Amygdala (tissue), 56 donors: ENCODE measurements at regions not wholly inside any gene's neighbourhood (a gene's known extent, or its start where the extent isn't known, plus 50 kb on each side); places are given as distances from the start of the nearest gene placed in this dataset.
"Not testable (repeated sequence)": the region's sequence is repeated elsewhere in the genome, so short reads cannot be mapped to it uniquely, and the experiment has no call there.

Experiments used
- DNase-seq, 56 donors: peaks; one replicate each; lab custom pipeline; 2025; lab: John Stamatoyannopoulos, UW

DNA sequence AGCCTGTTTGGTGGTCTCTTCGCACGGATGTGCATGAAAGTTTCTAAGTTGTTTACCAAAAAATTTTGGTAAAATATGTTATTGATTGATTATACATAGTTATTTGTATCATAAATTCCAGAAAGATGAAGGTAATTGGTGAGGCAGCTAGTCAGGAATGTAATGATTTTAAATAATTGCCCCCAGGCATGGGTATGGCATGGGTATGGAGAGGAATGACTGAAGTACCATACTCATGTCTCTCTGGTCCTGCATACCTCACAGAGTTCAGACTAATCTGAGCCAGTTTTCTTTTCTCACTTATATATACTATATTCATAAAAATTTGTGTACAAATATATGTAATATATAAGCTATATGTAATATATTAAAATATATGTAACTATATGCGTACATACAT, 329.0 kb upstream of the TECRL start:
- DNase-seq = no peak

- DNase-seq = not testable (repeated sequence)
Measured at GRCh38 chr4:64737854-64738138, 328.5 kb upstream of the TECRL start.

DNA sequence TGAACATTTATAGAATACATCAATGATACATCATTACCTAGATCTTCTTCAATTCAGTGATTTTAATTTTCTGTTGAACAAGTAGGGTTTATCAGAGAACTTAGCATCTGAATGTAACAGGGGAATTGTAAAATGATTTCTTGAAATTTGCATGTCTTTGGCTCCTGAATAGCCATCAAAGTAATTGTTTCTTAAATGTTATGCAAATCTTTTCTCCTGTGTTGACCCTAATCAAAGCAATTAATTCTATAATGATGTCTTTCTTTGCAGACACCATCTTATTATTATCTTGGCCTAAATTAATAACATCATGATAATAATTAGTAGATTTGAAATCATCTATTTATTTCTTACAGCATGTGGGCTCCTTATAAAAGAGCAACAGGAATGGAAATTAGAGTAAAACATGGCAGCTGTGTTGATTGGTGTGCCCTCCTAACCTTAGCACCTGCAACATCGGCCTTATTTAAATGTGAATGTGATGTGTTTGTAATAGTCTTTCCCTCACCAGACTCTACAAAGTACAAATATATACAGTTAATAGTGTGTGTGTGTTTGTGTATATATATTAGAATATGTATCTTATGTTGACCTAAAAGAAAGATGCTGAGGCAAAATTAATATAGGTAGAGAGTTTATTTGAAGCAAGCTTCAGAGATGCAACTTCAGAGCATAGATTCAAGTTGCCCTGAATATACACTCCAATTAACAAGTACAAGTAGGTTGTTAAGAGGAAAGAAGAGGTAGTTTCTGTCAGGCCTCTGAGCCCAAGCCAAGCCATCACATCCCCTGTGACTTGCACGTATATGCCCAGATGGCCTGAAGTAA, 328.0 kb upstream of the TECRL start:
- no peak for DNase-seq

GRCh38 chr4:64729561-64729960, 320.3 kb upstream of the TECRL start:
- DNase-seq = no peak

DNA sequence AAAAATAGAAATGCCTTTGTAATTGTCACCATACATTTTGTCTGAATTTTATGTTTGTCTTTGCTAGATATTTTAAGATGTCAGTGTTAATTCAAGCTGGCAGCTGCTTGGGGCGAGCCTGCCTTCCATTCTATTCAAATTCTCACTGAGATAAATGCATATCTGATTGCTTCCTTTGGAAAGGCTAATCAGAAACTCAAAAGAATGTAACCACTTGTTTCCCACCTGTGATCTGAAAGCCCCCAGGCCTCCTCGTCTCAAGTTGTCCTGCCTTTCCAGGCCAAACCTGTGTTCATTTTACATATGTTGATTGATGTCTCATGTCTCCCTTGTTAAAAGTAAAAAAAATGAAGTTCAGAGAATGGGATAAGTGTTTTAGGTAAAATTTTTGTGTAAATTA, 318.7 kb upstream of the TECRL start:
- DNase-seq = no peak

- not testable (repeated sequence) for DNase-seq
Measured at GRCh38 chr4:64727391-64727790, 318.1 kb upstream of the TECRL start.

DNA sequence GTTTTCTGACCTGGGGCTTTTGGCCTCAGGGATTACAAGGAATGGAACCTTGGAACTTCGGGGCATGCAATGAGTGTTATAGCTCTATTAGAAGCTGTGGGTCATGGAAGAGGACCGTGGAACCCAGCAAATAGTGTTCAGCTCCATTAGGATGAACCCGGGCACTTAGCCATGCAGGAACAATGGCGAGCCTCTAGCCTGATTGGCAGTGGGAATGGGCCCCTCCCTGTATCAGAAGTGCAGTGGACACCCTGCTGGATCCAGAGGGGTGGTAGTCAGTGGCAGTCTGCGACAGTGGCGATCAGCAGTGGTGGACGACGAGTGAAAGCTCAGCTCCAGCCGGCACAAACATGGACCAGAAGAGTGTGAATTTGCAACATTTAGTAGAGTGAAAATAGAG, 315.4 kb upstream of the TECRL start:
- no peak for DNase-seq

- no peak for DNase-seq
Measured at GRCh38 chr4:64721106-64721505, 311.9 kb upstream of the TECRL start.

- peak in 1 of 56 donors; percentile 1 for DNase-seq
Measured at GRCh38 chr4:64718091-64718490, 308.8 kb upstream of the TECRL start.

- no peak for DNase-seq
Measured at GRCh38 chr4:64715741-64716140, 306.5 kb upstream of the TECRL start.

DNA sequence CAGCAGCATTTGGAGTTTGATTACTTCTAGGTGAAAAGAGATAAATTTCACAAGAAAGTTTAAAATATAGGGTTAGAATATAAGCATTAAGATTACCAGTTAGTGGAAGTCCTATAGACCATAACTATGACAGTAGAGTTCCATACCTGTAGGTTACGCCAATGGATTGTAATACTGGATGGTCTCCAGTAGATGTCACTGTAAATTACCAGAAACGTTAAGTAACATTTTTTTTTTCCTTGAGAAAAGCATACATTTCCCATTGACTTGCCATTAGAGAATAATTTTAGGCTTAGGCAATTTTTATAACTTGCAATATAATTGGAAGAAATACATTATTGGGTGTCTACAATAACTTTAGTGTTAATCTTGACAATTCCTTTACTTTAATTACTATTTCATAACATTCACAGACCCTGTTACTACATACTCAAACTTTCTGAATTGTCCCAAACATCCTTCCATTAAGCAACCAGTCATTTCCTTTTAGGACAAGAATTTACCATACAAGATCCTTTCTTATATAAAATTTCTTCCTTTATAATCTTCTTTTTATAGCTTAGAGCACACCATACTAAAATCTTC, 304.1 kb upstream of the TECRL start:
- no peak for DNase-seq

- no peak for DNase-seq
Measured at GRCh38 chr4:64712590-64712989, 303.3 kb upstream of the TECRL start.

- no peak for DNase-seq
Measured at GRCh38 chr4:64705989-64706388, 296.7 kb upstream of the TECRL start.

- DNase-seq = no peak
Measured at GRCh38 chr4:64698171-64698570, 288.9 kb upstream of the TECRL start.

DNA sequence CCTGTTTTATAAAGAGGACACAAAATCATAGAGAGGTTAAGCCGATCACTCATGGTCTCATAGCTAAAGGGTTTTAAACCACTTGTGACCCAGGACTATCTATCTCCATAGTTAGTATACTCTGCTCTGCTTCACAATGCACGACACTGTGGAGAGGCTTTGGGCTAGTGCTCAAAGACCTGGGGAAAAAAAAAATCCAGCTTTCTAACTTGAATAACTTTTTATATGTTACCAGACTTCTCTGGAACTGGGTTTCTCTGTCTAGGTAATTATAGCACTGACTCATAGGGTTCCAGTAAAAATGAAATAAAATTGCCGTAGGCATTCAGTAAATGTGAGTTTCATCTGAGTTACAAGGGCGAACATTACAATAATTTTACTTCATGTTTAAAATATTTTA, 273.7 kb upstream of the TECRL start:
- DNase-seq = no peak

- DNase-seq = no peak
Measured at GRCh38 chr4:64682481-64682880, 273.2 kb upstream of the TECRL start.

DNA sequence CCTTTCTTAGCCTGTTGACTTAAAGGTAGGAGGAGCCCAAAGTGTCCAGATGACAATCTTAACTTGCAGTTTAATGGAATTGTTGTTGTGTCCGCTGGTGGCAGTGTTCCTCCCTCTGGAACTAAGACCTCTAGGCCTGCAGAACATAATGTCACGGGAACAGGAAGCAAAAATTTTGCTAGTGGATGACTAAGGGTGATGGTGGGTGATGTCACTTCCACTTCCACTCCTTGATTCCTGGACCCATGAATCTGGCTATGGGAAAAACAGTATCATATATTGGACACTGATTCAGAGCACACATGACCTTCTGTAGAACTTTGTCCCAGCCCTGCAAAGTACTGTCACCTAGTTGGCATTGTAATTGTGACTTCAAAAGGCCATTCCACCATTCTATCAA, 263.9 kb upstream of the TECRL start:
- not testable (repeated sequence) for DNase-seq

GRCh38 chr4:64670647-64671046, 261.4 kb upstream of the TECRL start:
- peak in 1 of 56 donors; percentile 3 for DNase-seq

DNA sequence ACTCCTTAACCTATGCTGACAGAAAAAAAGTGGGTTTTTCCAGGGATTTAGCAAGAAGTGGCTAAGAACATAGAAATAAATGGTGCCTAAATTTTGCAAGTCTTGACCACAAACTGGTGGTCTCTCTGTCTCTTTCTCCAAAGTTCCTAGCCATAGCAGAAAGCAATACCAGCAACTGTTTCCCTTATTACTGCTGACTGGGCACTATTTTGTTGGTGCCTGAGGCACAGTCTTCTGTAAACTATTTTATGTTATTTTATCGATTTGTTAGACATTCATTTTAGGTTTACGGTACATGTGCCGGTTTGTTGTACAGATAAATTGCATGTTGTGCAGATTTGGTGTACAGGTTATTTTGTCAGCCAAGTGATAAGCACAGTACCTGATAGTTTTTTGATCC, 234.6 kb upstream of the TECRL start:
- no peak for DNase-seq

DNA sequence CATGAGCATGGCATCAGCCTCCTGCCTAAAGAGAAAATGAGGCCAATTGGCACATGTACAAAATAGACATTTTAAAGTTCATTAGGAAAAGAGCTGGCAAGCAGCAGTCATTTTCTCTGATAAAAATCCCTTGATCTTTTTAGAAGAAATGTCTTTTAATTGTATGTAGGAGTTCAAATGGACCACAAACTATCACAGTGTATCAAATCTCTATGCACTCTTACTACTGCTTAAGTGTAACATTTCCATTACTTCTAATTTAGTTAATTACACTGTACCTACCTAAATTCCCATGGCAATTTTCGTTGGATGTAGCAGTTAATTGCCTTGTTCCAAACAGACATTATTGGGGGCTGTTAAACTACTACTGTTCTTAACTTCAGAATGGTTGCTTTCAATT, 233.7 kb upstream of the TECRL start:
- DNase-seq = no peak

GRCh38 chr4:64640402-64640801, 231.2 kb upstream of the TECRL start:
- DNase-seq = not testable (repeated sequence)

DNA sequence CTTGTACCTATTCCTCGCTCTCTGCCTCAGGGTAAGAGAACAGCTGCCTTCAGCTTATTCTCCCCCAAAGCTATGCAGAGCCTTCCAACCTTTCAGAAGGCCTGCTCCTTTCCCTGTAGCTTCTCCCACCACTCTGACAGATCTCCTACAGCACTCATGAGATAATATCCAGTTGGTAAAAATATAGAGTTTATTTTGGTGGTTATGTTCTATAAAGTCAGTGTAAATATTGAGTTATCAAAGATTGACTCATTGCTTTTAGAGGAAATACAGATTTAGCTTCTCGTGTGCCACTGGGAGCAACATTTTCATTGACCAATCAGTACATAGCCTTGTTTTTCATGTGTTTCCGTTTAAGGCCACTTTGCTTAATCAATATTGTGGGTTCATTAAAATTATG, 216.2 kb upstream of the TECRL start:
- DNase-seq = no peak

DNA sequence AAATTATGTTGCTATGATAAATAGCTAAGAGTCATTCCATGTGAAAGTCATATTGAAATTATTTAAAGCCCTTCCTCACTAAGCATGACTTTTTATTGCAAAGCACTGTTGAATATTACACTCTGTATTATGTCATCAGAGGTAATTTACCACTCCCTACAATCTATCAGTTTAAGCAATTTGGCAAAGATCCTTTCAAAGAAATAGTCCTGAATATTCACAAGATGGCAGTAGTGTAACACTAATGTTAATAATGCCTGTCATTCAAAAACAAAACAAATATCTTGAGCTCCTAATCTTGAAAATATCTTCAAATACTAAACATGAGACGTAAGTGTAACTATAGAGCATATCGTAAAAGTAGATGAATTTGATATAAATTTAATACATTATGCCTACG, 208.6 kb upstream of the TECRL start:
- DNase-seq = no peak
